Hepatocyte (in vitro differentiated cells): ENCODE measurements at regions not wholly inside any gene's neighbourhood (a gene's known extent, or its start where the extent isn't known, plus 50 kb on each side); places are given as distances from the start of the nearest gene placed in this dataset.

Source experiments
- DNase-seq: peaks from one replicate; pipeline ENCODE4 v3.0.0-alpha.2; 2016; ENCODE audit warnings: low spot score
- H2AFZ ChIP-seq: fragments of 200-600 bp; sonication (generic); 2 replicates; pipeline ENCODE4 v1.6.0; 2016; ENCODE audit warnings: antibody characterized with exemption, mild to moderate bottlenecking
- H3K27ac ChIP-seq: fragments of 200-600 bp; sonication (generic); 2 replicates; pipeline ENCODE4 v1.5.1; 2016; ENCODE audit warnings: mild to moderate bottlenecking
- H3K27me3 ChIP-seq: fragments of 200-600 bp; sonication (generic); 2 replicates; pipeline ENCODE4 v1.6.1; 2016
- H3K36me3 ChIP-seq: fragments of 200-600 bp; sonication (generic); replicated peaks from 2 replicates; pipeline ENCODE4 v1.5.1; 2016; ENCODE audit warnings: low read depth; ENCODE audit not compliant: insufficient read depth
- H3K4me1 ChIP-seq: fragments of 200-600 bp; sonication (generic); 2 replicates; pipeline ENCODE4 v1.5.1; 2016; ENCODE audit warnings: mild to moderate bottlenecking, moderate library complexity; ENCODE audit not compliant: insufficient read depth
- H3K4me2 ChIP-seq: fragments of 200-600 bp; sonication (generic); 2 replicates; pipeline ENCODE4 v1.6.0; 2016
- H3K4me3 ChIP-seq: fragments of 200-600 bp; sonication (generic); 2 replicates; pipeline ENCODE4 v1.5.1; 2016; ENCODE audit warnings: mild to moderate bottlenecking
- H3K79me2 ChIP-seq: fragments of 200-600 bp; sonication (generic); 2 replicates; pipeline ENCODE4 v1.6.0; 2017; ENCODE audit warnings: mild to moderate bottlenecking
- H3K9me2 ChIP-seq: fragments of 200-600 bp; sonication (generic); replicated peaks from 2 replicates; pipeline ENCODE4 v1.6.0; 2017; ENCODE audit warnings: mild to moderate bottlenecking; ENCODE audit not compliant: insufficient read depth
- H3K9me3 ChIP-seq: fragments of 200-600 bp; sonication (generic); 2 replicates; pipeline ENCODE4 v1.5.1; 2016; ENCODE audit warnings: low read depth, mild to moderate bottlenecking
- H4K20me1 ChIP-seq: fragments of 200-600 bp; sonication (generic); 2 replicates; pipeline ENCODE4 v1.6.0; 2016; ENCODE audit warnings: mild to moderate bottlenecking; ENCODE audit not compliant: insufficient read depth, poor library complexity, severe bottlenecking
- CTCF ChIP-seq: fragments of 200-600 bp; sonication (generic); IDR thresholded peaks from 2 replicates; pipeline ENCODE4 v1.5.1; 2016; ENCODE audit warnings: antibody characterized with exemption, mild to moderate bottlenecking; ENCODE audit not compliant: poor library complexity
- EZH2 ChIP-seq: fragments of 200-600 bp; sonication (generic); IDR thresholded peaks from 2 replicates; pipeline ENCODE4 v1.6.1; 2016; ENCODE audit warnings: antibody characterized with exemption, mild to moderate bottlenecking, borderline replicate concordance
- EZH2phosphoT487 ChIP-seq: fragments of 200-600 bp; sonication (generic); IDR thresholded peaks from one replicate; pipeline ENCODE4 v1.6.1; 2018; ENCODE audit warnings: antibody characterized with exemption, mild to moderate bottlenecking, low read depth, moderate library complexity; ENCODE audit not compliant: unreplicated experiment, severe bottlenecking
- WGBS: methylation state at CpG from one replicate; pipeline ENCODE4 v1.1.6; 2016; ENCODE audit warnings: low lambda C conversion rate; ENCODE audit errors: missing lambda C conversion rate; 5-methylcytosine and 5-hydroxymethylcytosine counted together

GRCh38 chr1:78319603-78320002 lies 171.2 kb upstream of the PTGFR start:
- no peak for DNase-seq
- H3K27ac ChIP-seq, result no peak overlapping the region
- H3K9me2 ChIP-seq, result no peaks in the 10 kb centered on the region
- H3K9me3 ChIP-seq, result no peaks in the 10 kb centered on the region
- H3K4me2 ChIP-seq, result no peak overlapping the region
- no peak overlapping the region for H2AFZ ChIP-seq
- no peak overlapping the region for H3K4me3 ChIP-seq
- no peaks in the 10 kb centered on the region for H3K27me3 ChIP-seq
- WGBS, result 79% methylated on average over 2 of the region's 2 CpGs
- no peaks in the 10 kb centered on the region for H3K4me1 ChIP-seq
- no peaks in the 10 kb centered on the region for H3K36me3 ChIP-seq
- no peaks in the 10 kb centered on the region for H3K79me2 ChIP-seq
- TF ChIP-seq CTCF, result no peak
- TF ChIP-seq EZH2phosphoT487, result no peak
- TF ChIP-seq EZH2, result no peak
- H4K20me1 ChIP-seq, result no peaks in the 10 kb centered on the region

- no peaks in the 10 kb centered on the region for H3K4me1 ChIP-seq
- no peaks in the 10 kb centered on the region for H4K20me1 ChIP-seq
- H3K4me2 ChIP-seq, result no peak overlapping the region
- TF ChIP-seq EZH2, result no peak
- TF ChIP-seq CTCF, result no peak
- TF ChIP-seq EZH2phosphoT487, result no peak
- H3K27me3 ChIP-seq, result no peaks in the 10 kb centered on the region
- no peak for DNase-seq
- H3K36me3 ChIP-seq, result no peaks in the 10 kb centered on the region
- H3K9me2 ChIP-seq, result no peaks in the 10 kb centered on the region
- whole genome bisulfite sequencing, result 53% methylated on average over 2 of the region's 2 CpGs
- H3K9me3 ChIP-seq, result no peaks in the 10 kb centered on the region
- no peak overlapping the region for H3K27ac ChIP-seq
- no peak overlapping the region for H2AFZ ChIP-seq
- no peaks in the 10 kb centered on the region for H3K79me2 ChIP-seq
- H3K4me3 ChIP-seq, result no peak overlapping the region
These were observed 167.7 kb upstream of the PTGFR start for GRCh38 chr1:78322928-78323680.

GRCh38 chr1:78325293-78325692 lies 165.5 kb upstream of the PTGFR start:
- Histone ChIP-seq H3K36me3 (no peaks in the 10 kb centered on the region), H3K27me3 (no peaks in the 10 kb centered on the region), H3K79me2 (no peaks in the 10 kb centered on the region), H3K4me2 (no peak overlapping the region), H2AFZ (no peak overlapping the region), H3K4me1 (no peaks in the 10 kb centered on the region), H3K27ac (no peak overlapping the region), H3K9me2 (no peaks in the 10 kb centered on the region), H4K20me1 (no peaks in the 10 kb centered on the region), H3K9me3 (no peaks in the 10 kb centered on the region), H3K4me3 (no peak overlapping the region)
- TF ChIP-seq EZH2, result no peak
- TF ChIP-seq EZH2phosphoT487, result no peak
- no peak for TF ChIP-seq CTCF
- WGBS, result 88% methylated on average over 3 of the region's 3 CpGs
- DNase-seq, result no peak

GRCh38 chr1:78329475-78329874 lies 161.3 kb upstream of the PTGFR start:
- no peak for DNase-seq
- no peak overlapping the region for H3K4me2 ChIP-seq

More at GRCh38 chr1:78329475-78329874, 161.3 kb upstream of the PTGFR start:
- 74% methylated on average over 5 of the region's 5 CpGs for WGBS
- Histone ChIP-seq H4K20me1 (no peaks in the 10 kb centered on the region), H3K4me1 (no peaks in the 10 kb centered on the region), H3K36me3 (no peaks in the 10 kb centered on the region), H3K27ac (no peak overlapping the region), H3K4me3 (no peak overlapping the region), H3K27me3 (peaks cover 4% of the 10 kb centered on the region), H2AFZ (no peak overlapping the region), H3K79me2 (no peaks in the 10 kb centered on the region), H3K9me2 (no peaks in the 10 kb centered on the region), H3K9me3 (no peaks in the 10 kb centered on the region)
- TF ChIP-seq EZH2, result no peak
- no peak for TF ChIP-seq CTCF
- TF ChIP-seq EZH2phosphoT487, result no peak
